ENCODE measurements at regions not wholly inside any gene's neighbourhood (a gene's known extent, or its start where the extent isn't known, plus 50 kb on each side); places are given as distances from the start of the nearest gene placed in this dataset.

GRCh38 chrX:13130816-13131215 is 86.4 kb upstream of the FAM9C start:
- TF ChIP-seq NRF1 (IDR thresholded peaks at IDR 0.05; ENCODE audit: low read depth, low read length) = no peak
- TF ChIP-seq CTCF (IDR thresholded peaks at IDR 0.05) = no peak
- TF ChIP-seq FOXM1 (IDR thresholded peaks at IDR 0.05; ENCODE audit: low read depth) = no peak
- TF ChIP-seq NFIC (IDR thresholded peaks at IDR 0.05; ENCODE audit: borderline replicate concordance) = no peak
- TF ChIP-seq PBX3 (IDR thresholded peaks at IDR 0.05) = no peak
- TF ChIP-seq EZH2phosphoT487 (IDR thresholded peaks at IDR 0.05; ENCODE audit: borderline replicate concordance, low read depth) = no peak
- TF ChIP-seq, protein P1, sequence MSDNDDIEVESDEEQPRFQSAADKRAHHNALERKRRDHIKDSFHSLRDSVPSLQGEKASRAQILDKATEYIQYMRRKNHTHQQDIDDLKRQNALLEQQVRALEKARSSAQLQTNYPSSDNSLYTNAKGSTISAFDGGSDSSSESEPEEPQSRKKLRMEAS (IDR thresholded peaks at IDR 0.05; ENCODE audit: low read depth) = no peak
- TF ChIP-seq EP300 (IDR thresholded peaks at IDR 0.05; ENCODE audit: borderline replicate concordance in 1 of 2, low read depth in 1 of 2, low read length in 1 of 2) = no peak
- TF ChIP-seq RFX5 (IDR thresholded peaks at IDR 0.05; ENCODE audit: low read length) = no peak
- TF ChIP-seq POLR2AphosphoS5 (IDR thresholded peaks at IDR 0.05; ENCODE audit: low read depth, low read length) = no peak
